HL-60 (cell line): ENCODE measurements at regions not wholly inside any gene's neighbourhood (a gene's known extent, or its start where the extent isn't known, plus 50 kb on each side); places are given as distances from the start of the nearest gene placed in this dataset.

Source experiments
- DNase-seq, 2 experiments: peaks; one replicate each; pipeline ENCODE4 v3.0.0-alpha.2; 2010 to 2020; ENCODE audit warnings: low read depth in 1 of 2, low spot score in 1 of 2
- H3K27ac ChIP-seq: fragments of 250-450 bp; sonication (Bioruptor Pico); replicated peaks from 2 replicates; pipeline ENCODE4 v1.5.1; 2020; ENCODE audit warnings: mild to moderate bottlenecking, moderate library complexity
- H3K27me3 ChIP-seq: fragments of 250-450 bp; sonication (Bioruptor Pico); 2 replicates; pipeline ENCODE4 v1.5.1; 2021; ENCODE audit warnings: mild to moderate bottlenecking, moderate library complexity; ENCODE audit not compliant: insufficient read depth, poor library complexity, severe bottlenecking
- H3K4me3 ChIP-seq: replicated peaks from 2 replicates; pipeline ENCODE4 v1.5.1; 2011; ENCODE audit warnings: mild to moderate bottlenecking, control low read depth, low read length; ENCODE audit not compliant: insufficient read depth
- GABPA ChIP-seq: IDR thresholded peaks from 2 replicates; pipeline ENCODE4 v1.6.1; 2012; ENCODE audit warnings: low read depth
- POLR2AphosphoS5 ChIP-seq: IDR thresholded peaks from 2 replicates; pipeline ENCODE4 v1.6.1; 2012; ENCODE audit warnings: low read depth
- SPI1 ChIP-seq: IDR thresholded peaks from 2 replicates; pipeline ENCODE4 v1.6.1; 2012; ENCODE audit warnings: low read depth, mild to moderate bottlenecking, borderline replicate concordance
- TF ChIP-seq, protein P1 (sequence below): IDR thresholded peaks from one replicate; pipeline ENCODE4 v1.5.1; 2011; ENCODE audit warnings: low read length, control low read depth, inconsistent platforms; ENCODE audit not compliant: insufficient read depth
- TF ChIP-seq, protein P2 (sequence below): IDR thresholded peaks from 2 replicates; pipeline ENCODE4 v1.6.1; 2012; ENCODE audit warnings: low read depth; ENCODE audit not compliant: insufficient replicate concordance

DNA sequence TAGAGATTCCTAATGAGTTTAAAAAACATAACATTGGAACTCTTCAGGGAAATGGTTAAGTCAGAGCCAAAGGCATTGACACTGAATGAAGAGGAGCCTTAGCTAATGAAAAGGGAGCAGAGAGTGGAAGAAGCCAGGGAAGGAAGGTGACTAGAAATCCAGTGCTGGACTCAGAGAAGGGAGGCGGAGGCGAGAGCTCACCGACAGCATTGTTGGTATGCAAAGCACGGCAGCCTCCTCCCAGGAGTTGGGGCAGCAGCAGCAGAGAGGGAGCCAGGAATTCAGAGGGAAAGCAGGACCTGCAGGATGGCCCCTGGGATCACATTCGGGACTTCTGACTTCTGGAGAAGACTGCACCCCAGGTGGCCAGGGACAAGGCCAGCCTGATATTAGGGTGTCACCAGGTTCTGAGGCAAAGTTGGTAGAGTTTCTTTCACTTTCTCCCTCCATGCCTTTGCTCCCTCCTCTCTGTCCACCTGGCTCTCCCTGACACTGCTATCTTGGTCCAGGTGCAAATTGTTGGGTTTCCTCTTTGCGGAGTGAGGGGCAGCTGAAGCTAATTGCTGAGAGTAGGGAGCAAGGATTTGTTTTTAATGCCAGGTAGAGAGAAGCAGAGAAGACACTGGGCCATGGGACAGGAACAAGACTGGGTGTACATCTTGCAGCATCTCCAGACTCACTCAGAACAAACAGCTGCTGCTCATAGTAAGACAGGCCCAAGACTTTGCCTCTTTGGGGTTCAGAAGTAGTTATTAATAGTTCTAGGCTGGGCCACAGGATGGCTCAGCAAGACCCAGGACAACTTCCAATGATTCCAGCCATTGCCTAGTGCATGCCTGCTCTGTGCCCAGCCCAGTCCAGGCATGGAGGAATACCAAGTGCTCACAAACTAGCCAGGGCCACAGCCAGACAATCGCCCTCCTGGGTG, 157.9 kb downstream of the TLE3 start:
- no peak for DNase-seq
- TF ChIP-seq, protein P1, sequence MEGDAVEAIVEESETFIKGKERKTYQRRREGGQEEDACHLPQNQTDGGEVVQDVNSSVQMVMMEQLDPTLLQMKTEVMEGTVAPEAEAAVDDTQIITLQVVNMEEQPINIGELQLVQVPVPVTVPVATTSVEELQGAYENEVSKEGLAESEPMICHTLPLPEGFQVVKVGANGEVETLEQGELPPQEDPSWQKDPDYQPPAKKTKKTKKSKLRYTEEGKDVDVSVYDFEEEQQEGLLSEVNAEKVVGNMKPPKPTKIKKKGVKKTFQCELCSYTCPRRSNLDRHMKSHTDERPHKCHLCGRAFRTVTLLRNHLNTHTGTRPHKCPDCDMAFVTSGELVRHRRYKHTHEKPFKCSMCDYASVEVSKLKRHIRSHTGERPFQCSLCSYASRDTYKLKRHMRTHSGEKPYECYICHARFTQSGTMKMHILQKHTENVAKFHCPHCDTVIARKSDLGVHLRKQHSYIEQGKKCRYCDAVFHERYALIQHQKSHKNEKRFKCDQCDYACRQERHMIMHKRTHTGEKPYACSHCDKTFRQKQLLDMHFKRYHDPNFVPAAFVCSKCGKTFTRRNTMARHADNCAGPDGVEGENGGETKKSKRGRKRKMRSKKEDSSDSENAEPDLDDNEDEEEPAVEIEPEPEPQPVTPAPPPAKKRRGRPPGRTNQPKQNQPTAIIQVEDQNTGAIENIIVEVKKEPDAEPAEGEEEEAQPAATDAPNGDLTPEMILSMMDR, result no peak
- TF ChIP-seq POLR2AphosphoS5, result no peak
- no peak overlapping the region for H3K4me3 ChIP-seq
- H3K27me3 ChIP-seq, result no peaks in the 10 kb centered on the region
- no peak overlapping the region for H3K27ac ChIP-seq

DNA sequence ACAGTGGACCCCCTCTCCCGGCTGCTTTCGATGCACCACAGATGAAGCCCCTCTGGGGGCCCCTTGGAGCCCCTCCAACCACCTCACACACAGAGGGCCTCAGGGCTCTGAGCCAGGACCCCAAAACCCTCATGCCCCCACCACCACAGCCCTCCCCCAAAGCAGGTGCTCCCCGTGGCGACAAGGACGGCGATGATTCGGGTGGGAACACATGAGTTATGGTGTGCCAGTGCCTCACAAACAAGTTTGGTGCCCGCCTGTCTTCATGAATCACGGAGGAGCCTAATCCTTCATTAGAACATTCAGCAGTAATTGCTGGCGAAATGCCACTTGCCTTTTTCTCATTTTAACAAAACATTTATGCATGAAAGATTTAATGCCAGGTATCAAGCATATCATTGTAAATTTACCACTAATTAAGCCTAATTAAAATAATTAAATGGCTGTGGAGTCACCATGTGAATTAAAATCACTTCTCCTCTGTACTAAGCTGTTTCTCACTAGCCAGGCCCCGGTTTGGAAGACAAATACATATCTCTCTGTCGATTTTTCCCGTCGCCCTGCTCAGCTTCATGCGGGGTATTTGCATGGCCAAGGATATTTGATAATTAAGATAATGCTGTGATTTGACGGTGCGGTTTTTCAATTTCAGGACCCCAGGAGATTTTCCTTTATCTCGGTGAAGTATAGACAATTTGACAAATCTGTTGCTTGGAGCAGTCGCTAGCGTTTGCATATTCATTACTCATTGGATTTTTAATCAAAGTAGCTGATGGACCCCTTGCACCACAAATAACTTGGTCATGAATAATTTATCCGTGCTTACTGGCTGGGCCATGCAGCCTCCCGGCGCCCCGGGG, 157.0 kb downstream of the TLE3 start:
- H3K27me3 ChIP-seq, result no peaks in the 10 kb centered on the region
- TF ChIP-seq, protein P1, result no peak
- no peak for TF ChIP-seq POLR2AphosphoS5
- no peak for TF ChIP-seq SPI1
- TF ChIP-seq, protein P2, sequence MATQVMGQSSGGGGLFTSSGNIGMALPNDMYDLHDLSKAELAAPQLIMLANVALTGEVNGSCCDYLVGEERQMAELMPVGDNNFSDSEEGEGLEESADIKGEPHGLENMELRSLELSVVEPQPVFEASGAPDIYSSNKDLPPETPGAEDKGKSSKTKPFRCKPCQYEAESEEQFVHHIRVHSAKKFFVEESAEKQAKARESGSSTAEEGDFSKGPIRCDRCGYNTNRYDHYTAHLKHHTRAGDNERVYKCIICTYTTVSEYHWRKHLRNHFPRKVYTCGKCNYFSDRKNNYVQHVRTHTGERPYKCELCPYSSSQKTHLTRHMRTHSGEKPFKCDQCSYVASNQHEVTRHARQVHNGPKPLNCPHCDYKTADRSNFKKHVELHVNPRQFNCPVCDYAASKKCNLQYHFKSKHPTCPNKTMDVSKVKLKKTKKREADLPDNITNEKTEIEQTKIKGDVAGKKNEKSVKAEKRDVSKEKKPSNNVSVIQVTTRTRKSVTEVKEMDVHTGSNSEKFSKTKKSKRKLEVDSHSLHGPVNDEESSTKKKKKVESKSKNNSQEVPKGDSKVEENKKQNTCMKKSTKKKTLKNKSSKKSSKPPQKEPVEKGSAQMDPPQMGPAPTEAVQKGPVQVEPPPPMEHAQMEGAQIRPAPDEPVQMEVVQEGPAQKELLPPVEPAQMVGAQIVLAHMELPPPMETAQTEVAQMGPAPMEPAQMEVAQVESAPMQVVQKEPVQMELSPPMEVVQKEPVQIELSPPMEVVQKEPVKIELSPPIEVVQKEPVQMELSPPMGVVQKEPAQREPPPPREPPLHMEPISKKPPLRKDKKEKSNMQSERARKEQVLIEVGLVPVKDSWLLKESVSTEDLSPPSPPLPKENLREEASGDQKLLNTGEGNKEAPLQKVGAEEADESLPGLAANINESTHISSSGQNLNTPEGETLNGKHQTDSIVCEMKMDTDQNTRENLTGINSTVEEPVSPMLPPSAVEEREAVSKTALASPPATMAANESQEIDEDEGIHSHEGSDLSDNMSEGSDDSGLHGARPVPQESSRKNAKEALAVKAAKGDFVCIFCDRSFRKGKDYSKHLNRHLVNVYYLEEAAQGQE, result no peak
- TF ChIP-seq GABPA, result no peak
- no peak for DNase-seq
- H3K4me3 ChIP-seq, result no peak overlapping the region
- H3K27ac ChIP-seq, result no peak overlapping the region

DNA sequence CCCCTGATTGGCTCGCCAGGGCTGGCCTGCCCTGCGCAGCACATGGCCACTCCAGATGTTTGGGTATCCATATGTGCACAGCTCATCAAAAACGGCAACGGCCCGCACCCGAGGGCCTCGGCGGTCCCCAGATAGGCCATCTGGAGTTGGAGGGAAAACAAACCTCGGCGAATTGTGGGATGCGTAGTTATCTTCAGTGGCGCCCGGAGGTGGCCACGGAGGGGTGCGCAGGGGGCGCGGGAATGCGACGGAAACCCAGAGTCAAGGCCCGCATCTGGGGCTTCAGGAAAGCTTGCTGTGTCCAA, 156.5 kb downstream of the TLE3 start:
- DNase-seq, result no peak
- H3K27me3 ChIP-seq, result no peaks in the 10 kb centered on the region
- no peak overlapping the region for H3K27ac ChIP-seq
- TF ChIP-seq GABPA (no peak), POLR2AphosphoS5 (no peak), SPI1 (no peak)
- TF ChIP-seq, protein P1, result no peak
- TF ChIP-seq, protein P2, result no peak
- no peak overlapping the region for H3K4me3 ChIP-seq
